BLaER1 (cell line): ENCODE measurements at regions not wholly inside any gene's neighbourhood (a gene's known extent, or its start where the extent isn't known, plus 50 kb on each side); places are given as distances from the start of the nearest gene placed in this dataset.
A peak's percentile ranks its signal among the peaks of the same experiment; 100 is the strongest.

Experiments
- H3K27ac ChIP-seq: shearing (Covaris generic); formaldehyde crosslinking; 2 replicates; pipeline ENCODE4 v1.8.1; 2022
- H3K27me3 ChIP-seq: shearing (Covaris generic); formaldehyde crosslinking; 2 replicates; pipeline ENCODE4 v1.8.1; 2022
- H3K36me3 ChIP-seq: shearing (Covaris generic); formaldehyde crosslinking; 2 replicates; pipeline ENCODE4 v1.8.1; 2022
- H3K4me1 ChIP-seq: shearing (Covaris generic); formaldehyde crosslinking; 2 replicates; pipeline ENCODE4 v1.8.1; 2022
- H3K4me2 ChIP-seq: shearing (Covaris generic); formaldehyde crosslinking; 2 replicates; pipeline ENCODE4 v1.8.1; 2022
- H3K4me3 ChIP-seq: shearing (Covaris generic); formaldehyde crosslinking; 2 replicates; pipeline ENCODE4 v1.8.1; 2022
- H3K9ac ChIP-seq: shearing (Covaris generic); formaldehyde crosslinking; 2 replicates; pipeline ENCODE4 v1.8.1; 2022
- H3K9me3 ChIP-seq: shearing (Covaris generic); formaldehyde crosslinking; 2 replicates; pipeline ENCODE4 v1.8.1; 2022
- H4K20me1 ChIP-seq: shearing (Covaris generic); formaldehyde crosslinking; 2 replicates; pipeline ENCODE4 v1.8.1; 2022
- Cebpa-rat ChIP-seq: shearing (Covaris generic); IDR thresholded peaks from 2 replicates; pipeline ENCODE4 v1.8.1; 2022

GRCh38 chr1:244335456-244335855 lies 116.3 kb downstream of the ADSS2 start:
- no peak overlapping the region for H3K27ac ChIP-seq
- H3K4me1 ChIP-seq: no peaks in the 10 kb centered on the region
- no peaks in the 10 kb centered on the region for H3K27me3 ChIP-seq
- no peaks in the 10 kb centered on the region for H4K20me1 ChIP-seq
- TF ChIP-seq Cebpa-rat: no peak
- no peaks in the 10 kb centered on the region for H3K36me3 ChIP-seq
- no peak overlapping the region for H3K4me3 ChIP-seq
- H3K9ac ChIP-seq: no peak overlapping the region
- no peaks in the 10 kb centered on the region for H3K9me3 ChIP-seq
- no peak overlapping the region for H3K4me2 ChIP-seq

DNA sequence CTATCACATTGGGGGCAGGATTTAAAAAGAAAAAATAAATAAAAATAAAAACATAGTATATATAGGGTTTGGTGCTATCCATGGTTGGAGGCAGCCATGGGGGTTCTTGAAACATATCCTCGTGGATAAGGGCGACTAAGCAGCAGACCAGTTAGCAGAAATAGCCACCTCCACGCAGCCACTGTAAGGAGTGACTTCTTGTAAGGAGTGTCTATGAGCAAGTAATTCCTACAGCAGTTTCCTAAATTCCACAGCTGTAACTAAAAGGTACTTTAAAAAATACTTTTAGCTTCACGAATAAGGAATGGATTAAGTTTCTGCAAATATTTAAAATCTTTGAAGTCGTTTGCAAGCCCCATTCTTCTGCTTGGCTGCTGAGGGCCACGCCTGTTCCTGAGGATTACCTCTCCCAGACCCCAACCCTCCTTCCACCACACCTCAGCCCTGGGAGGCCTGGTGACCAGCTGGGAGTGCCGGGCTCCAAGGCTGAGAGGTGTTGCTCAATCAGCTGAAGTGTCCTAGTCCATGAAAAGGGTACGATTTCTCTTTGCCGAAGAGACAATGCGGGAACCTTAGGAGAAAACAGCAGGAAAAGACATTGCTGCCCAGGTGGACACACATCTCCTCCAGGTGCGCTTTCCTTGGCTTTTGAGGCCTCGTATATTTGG lies 115.3 kb downstream of the ADSS2 start:
- no peak overlapping the region for H3K27ac ChIP-seq
- no peak overlapping the region for H3K4me3 ChIP-seq
- TF ChIP-seq Cebpa-rat: no peak
- no peaks in the 10 kb centered on the region for H3K4me1 ChIP-seq
- H3K27me3 ChIP-seq: no peaks in the 10 kb centered on the region
- no peaks in the 10 kb centered on the region for H4K20me1 ChIP-seq
- H3K36me3 ChIP-seq: no peaks in the 10 kb centered on the region
- H3K4me2 ChIP-seq: no peak overlapping the region
- no peaks in the 10 kb centered on the region for H3K9me3 ChIP-seq
- no peak overlapping the region for H3K9ac ChIP-seq

DNA sequence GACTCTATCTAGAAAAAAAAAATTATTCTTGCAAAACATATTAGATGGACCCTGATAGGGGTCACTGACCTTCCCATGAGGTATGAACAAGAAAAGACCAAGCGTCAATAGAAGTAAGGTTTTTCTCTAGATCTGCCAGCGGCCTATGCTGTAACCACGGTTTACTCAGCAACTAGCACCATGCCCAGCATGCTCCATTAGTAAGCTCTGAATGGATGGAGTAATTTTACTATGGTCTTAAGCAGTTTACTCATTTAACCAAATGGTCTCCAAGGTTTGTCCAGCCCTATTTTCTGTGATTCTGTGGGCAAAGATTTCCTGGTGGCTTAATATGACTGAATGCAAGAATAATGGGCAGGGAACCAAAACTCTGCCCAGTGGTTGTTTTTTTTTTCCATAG lies 113.9 kb downstream of the ADSS2 start:
- Histone ChIP-seq H3K9ac (no peak overlapping the region), H3K9me3 (no peaks in the 10 kb centered on the region), H3K27ac (no peak overlapping the region), H3K4me1 (no peaks in the 10 kb centered on the region), H3K36me3 (no peaks in the 10 kb centered on the region), H3K4me3 (no peak overlapping the region), H4K20me1 (no peaks in the 10 kb centered on the region), H3K27me3 (no peaks in the 10 kb centered on the region), H3K4me2 (no peak overlapping the region)
- no peak for TF ChIP-seq Cebpa-rat

DNA sequence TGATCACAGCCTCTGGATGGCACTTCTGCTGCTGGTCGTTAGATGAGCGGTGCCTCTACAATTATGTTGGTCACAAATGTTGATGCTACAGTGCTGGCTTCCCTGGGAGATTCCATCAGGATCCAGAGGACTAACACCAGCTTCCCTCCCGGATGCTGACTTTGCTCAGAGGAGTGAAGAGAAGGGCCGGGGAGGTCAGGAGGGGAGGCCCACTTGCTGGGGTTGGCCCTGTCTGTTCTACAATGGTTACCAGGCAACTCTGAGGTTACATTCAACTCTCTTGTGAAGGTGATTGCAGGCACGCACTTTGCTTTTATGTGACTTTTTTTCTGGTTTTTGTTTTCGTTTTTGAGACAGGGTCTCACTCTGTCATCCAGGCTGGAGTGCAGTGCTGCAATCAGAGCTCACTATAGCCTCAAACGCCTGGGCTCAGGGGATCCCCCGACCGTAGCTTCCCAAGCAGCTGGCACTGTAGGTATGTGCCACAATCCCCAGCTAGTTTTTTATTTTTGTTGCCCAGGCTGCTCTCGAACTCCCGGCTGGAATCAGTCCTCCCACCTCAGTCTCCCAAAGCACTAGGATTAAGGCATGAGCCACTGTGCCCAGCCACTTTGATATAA lies 112.5 kb downstream of the ADSS2 start:
- no peak for TF ChIP-seq Cebpa-rat
- H3K27me3 ChIP-seq: no peaks in the 10 kb centered on the region
- H3K9ac ChIP-seq: no peak overlapping the region
- no peak overlapping the region for H3K4me3 ChIP-seq
- no peak overlapping the region for H3K4me2 ChIP-seq
- H3K9me3 ChIP-seq: no peaks in the 10 kb centered on the region
- H3K27ac ChIP-seq: no peak overlapping the region
- no peaks in the 10 kb centered on the region for H3K36me3 ChIP-seq
- no peaks in the 10 kb centered on the region for H4K20me1 ChIP-seq
- H3K4me1 ChIP-seq: peaks cover 6% of the 10 kb centered on the region

DNA sequence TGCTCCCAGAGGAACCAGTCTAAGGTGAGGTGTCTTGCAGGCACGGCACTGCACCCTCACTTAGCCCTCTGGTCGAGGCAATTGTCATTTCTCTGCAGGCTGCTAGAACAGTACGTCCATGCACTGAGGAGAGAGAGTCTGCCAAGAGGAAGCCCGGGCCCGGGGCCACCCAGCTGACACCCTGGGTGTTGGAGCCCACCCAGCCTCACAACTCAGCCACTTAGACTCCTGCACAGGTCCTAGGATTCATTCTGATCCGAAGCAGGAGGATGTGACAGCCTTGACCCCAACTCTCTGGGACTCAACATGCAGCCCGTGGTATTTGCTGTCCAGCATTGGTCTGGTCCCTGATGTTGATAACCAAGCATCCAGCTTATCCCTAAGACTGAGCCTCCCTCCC lies 111.9 kb downstream of the ADSS2 start:
- no peak for TF ChIP-seq Cebpa-rat
- H4K20me1 ChIP-seq: no peaks in the 10 kb centered on the region
- H3K27ac ChIP-seq: no peak overlapping the region
- no peak overlapping the region for H3K4me3 ChIP-seq
- H3K27me3 ChIP-seq: no peaks in the 10 kb centered on the region
- peaks cover 6% of the 10 kb centered on the region for H3K4me1 ChIP-seq
- no peak overlapping the region for H3K9ac ChIP-seq
- no peak overlapping the region for H3K4me2 ChIP-seq
- no peaks in the 10 kb centered on the region for H3K36me3 ChIP-seq
- H3K9me3 ChIP-seq: no peaks in the 10 kb centered on the region

- Histone ChIP-seq H3K27ac (no peak overlapping the region), H3K9ac (no peak overlapping the region)
Observed at GRCh38 chr1:244340396-244340795, 111.3 kb downstream of the ADSS2 start.

GRCh38 chr1:244341455-244342450 lies 110.0 kb downstream of the ADSS2 start:
- Histone ChIP-seq H3K4me3 (no peak overlapping the region), H3K4me2 (no peak overlapping the region), H3K27me3 (no peaks in the 10 kb centered on the region), H3K27ac (no peak overlapping the region), H3K36me3 (no peaks in the 10 kb centered on the region), H3K9ac (no peak overlapping the region), H3K9me3 (peaks cover 11% of the 10 kb centered on the region; the same call in 1 of the 2 replicates), H4K20me1 (no peaks in the 10 kb centered on the region), H3K4me1 (peaks cover 6% of the 10 kb centered on the region)
- no peak for TF ChIP-seq Cebpa-rat

More at GRCh38 chr1:244340396-244340795, 111.3 kb downstream of the ADSS2 start:
- Histone ChIP-seq H3K9me3 (no peaks in the 10 kb centered on the region), H4K20me1 (no peaks in the 10 kb centered on the region), H3K27me3 (no peaks in the 10 kb centered on the region), H3K4me2 (no peak overlapping the region), H3K4me1 (peaks cover 6% of the 10 kb centered on the region), H3K36me3 (no peaks in the 10 kb centered on the region), H3K4me3 (no peak overlapping the region)
- TF ChIP-seq Cebpa-rat: no peak

DNA sequence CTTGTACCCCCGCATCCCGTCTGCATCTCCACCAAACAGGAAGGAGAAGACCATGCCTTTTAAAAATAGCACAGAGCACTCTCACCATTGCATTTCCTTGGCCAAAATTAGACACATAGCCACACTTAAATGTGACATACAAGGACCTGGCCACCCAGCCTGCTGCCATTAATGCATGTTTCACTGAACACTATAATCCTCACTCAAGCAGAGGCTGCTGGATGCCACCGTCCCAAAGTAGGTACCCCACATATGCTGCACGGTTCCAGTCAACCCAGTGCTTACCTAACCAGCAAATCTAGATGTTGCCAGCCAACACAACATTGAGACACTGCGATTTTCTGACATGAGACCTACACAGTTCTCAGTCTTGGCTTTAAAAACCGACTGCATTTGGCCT lies 107.7 kb downstream of the ADSS2 start:
- no peak for TF ChIP-seq Cebpa-rat
- H3K4me2 ChIP-seq: peak overlapping the region; percentile 34; the same call in 1 of the 2 replicates

GRCh38 chr1:244346972-244347618 lies 104.6 kb downstream of the ADSS2 start:
- Histone ChIP-seq H3K27ac (no peak overlapping the region), H3K9me3 (peaks cover 13% of the 10 kb centered on the region; the same call in 1 of the 2 replicates), H4K20me1 (no peaks in the 10 kb centered on the region), H3K36me3 (no peaks in the 10 kb centered on the region), H3K4me2 (no peak overlapping the region), H3K27me3 (no peaks in the 10 kb centered on the region), H3K4me1 (peaks cover 7% of the 10 kb centered on the region), H3K4me3 (no peak overlapping the region), H3K9ac (no peak overlapping the region)
- TF ChIP-seq Cebpa-rat: no peak

More for the DNA sequence above, 107.7 kb downstream of the ADSS2 start:
- Histone ChIP-seq H3K9ac (no peak overlapping the region), H3K4me3 (no peak overlapping the region), H3K36me3 (no peaks in the 10 kb centered on the region), H3K27me3 (no peaks in the 10 kb centered on the region), H3K4me1 (peaks cover 6% of the 10 kb centered on the region), H4K20me1 (no peaks in the 10 kb centered on the region), H3K9me3 (peaks cover 13% of the 10 kb centered on the region; the same call in 1 of the 2 replicates), H3K27ac (no peak overlapping the region)
